ENCODE measurements at regions not wholly inside any gene's neighbourhood (a gene's known extent, or its start where the extent isn't known, plus 50 kb on each side); places are given as distances from the start of the nearest gene placed in this dataset.

DNA sequence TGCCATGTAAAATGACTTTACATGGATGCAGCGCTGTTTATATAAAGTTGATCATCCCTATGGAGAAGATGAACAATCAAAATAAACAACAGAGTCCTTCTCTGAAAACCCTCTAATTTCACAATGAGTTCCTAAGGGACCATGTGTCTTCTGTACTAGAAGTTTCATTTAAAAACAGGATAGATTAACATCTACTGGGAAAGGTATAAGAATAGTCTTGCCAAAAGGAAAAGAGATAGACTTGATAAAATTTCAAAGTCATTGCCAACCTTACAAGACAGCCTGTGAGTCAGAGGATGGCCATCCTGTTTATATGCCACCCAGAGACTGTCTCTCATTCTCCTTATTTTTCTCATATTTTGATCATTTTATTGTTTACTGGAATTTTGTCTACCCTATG, 367.1 kb upstream of the PDE4D start:
- Histone ChIP-seq H3K9me3 (ENCODE audit: insufficient read depth, low read depth, low read length) (no peaks in the 10 kb centered on the region), H3K4me3 (ENCODE audit: insufficient read depth, low read depth, low read length) (no peak overlapping the region), H3K4me2 (ENCODE audit: low read length) (no peak overlapping the region), H4K20me1 (ENCODE audit: insufficient read depth, low read length) (no peaks in the 10 kb centered on the region), H2AFZ (ENCODE audit: low read depth, low read length) (no peak overlapping the region), H3K36me3 (ENCODE audit: insufficient read depth, low read length) (no peaks in the 10 kb centered on the region), H3K79me2 (ENCODE audit: insufficient read depth, low read length) (no peaks in the 10 kb centered on the region), H3K27ac (ENCODE audit: low read depth, low read length) (no peak overlapping the region), H3K9ac (ENCODE audit: low read length) (no peak overlapping the region), H3K4me1 (ENCODE audit: insufficient read depth, low read length) (no peaks in the 10 kb centered on the region), H3K27me3 (ENCODE audit: insufficient read depth, low read length) (no peaks in the 10 kb centered on the region)
- FAIRE-seq, result no peak
- Mint-ChIP-seq H3K27me3 (ENCODE audit: low read depth, unreplicated experiment) (peaks cover 2% of the 10 kb centered on the region), H3K36me3 (ENCODE audit: low read depth, unreplicated experiment) (no peaks in the 10 kb centered on the region), H3K9me3 (ENCODE audit: unreplicated experiment) (no peaks in the 10 kb centered on the region), H3K27ac (ENCODE audit: unreplicated experiment) (no peak overlapping the region), H3K4me3 (ENCODE audit: unreplicated experiment) (no peak overlapping the region), H3K4me1 (ENCODE audit: low read depth, unreplicated experiment) (no peaks in the 10 kb centered on the region)
- TF ChIP-seq, protein P1, sequence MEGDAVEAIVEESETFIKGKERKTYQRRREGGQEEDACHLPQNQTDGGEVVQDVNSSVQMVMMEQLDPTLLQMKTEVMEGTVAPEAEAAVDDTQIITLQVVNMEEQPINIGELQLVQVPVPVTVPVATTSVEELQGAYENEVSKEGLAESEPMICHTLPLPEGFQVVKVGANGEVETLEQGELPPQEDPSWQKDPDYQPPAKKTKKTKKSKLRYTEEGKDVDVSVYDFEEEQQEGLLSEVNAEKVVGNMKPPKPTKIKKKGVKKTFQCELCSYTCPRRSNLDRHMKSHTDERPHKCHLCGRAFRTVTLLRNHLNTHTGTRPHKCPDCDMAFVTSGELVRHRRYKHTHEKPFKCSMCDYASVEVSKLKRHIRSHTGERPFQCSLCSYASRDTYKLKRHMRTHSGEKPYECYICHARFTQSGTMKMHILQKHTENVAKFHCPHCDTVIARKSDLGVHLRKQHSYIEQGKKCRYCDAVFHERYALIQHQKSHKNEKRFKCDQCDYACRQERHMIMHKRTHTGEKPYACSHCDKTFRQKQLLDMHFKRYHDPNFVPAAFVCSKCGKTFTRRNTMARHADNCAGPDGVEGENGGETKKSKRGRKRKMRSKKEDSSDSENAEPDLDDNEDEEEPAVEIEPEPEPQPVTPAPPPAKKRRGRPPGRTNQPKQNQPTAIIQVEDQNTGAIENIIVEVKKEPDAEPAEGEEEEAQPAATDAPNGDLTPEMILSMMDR (IDR thresholded peaks at IDR 0.05; ENCODE audit: insufficient read depth, low read depth, low read length), result no peak
- no peak for TF ChIP-seq EZH2 (IDR thresholded peaks at IDR 0.05; ENCODE audit: insufficient read depth, low read length)
- DNase-seq (ENCODE audit: low read depth), result no peak

DNA sequence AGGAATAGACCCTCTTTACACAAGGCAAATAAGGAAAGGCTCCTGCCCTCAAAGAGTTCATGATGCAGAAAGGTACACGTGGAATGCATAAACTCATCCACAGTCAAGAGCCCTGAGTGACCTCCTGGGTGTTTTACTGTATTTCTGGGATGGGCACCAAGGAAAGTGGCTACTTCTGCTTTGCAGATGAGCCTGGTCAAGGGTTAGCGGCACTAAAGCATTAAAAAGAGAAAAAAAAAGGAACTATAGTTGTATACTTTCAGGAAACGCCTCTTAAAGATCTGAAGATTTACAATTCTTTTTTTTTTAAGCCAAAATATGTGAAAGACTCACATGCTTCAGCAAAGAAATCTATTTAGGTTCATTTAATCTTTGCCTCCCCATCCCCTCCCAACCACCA, 366.2 kb upstream of the PDE4D start:
- DNase-seq (ENCODE audit: low read depth) (no peak), FAIRE-seq (no peak)
- no peaks in the 10 kb centered on the region for H3K4me1 Mint-ChIP-seq (ENCODE audit: low read depth, unreplicated experiment)
- no peaks in the 10 kb centered on the region for H3K79me2 ChIP-seq (ENCODE audit: insufficient read depth, low read length)
- no peak overlapping the region for H2AFZ ChIP-seq (ENCODE audit: low read depth, low read length)
- no peak overlapping the region for H3K9ac ChIP-seq (ENCODE audit: low read length)
- H3K36me3 Mint-ChIP-seq (ENCODE audit: low read depth, unreplicated experiment), result no peaks in the 10 kb centered on the region
- H3K27me3 Mint-ChIP-seq (ENCODE audit: low read depth, unreplicated experiment), result peaks cover 2% of the 10 kb centered on the region
- H3K9me3 ChIP-seq (ENCODE audit: insufficient read depth, low read depth, low read length), result no peaks in the 10 kb centered on the region
- H3K9me3 Mint-ChIP-seq (ENCODE audit: unreplicated experiment), result no peaks in the 10 kb centered on the region
- H3K4me1 ChIP-seq (ENCODE audit: insufficient read depth, low read length), result no peaks in the 10 kb centered on the region
- no peak overlapping the region for H3K4me3 Mint-ChIP-seq (ENCODE audit: unreplicated experiment)
- no peak overlapping the region for H3K27ac Mint-ChIP-seq (ENCODE audit: unreplicated experiment)
- no peak overlapping the region for H3K4me3 ChIP-seq (ENCODE audit: insufficient read depth, low read depth, low read length)
- H3K27me3 ChIP-seq (ENCODE audit: insufficient read depth, low read length), result no peaks in the 10 kb centered on the region
- no peak overlapping the region for H3K27ac ChIP-seq (ENCODE audit: low read depth, low read length)
- H4K20me1 ChIP-seq (ENCODE audit: insufficient read depth, low read length), result no peaks in the 10 kb centered on the region
- no peak overlapping the region for H3K4me2 ChIP-seq (ENCODE audit: low read length)
- TF ChIP-seq EZH2 (IDR thresholded peaks at IDR 0.05; ENCODE audit: insufficient read depth, low read length), result no peak
- TF ChIP-seq, protein P1 (IDR thresholded peaks at IDR 0.05; ENCODE audit: insufficient read depth, low read depth, low read length), result no peak
- H3K36me3 ChIP-seq (ENCODE audit: insufficient read depth, low read length), result no peaks in the 10 kb centered on the region

DNA sequence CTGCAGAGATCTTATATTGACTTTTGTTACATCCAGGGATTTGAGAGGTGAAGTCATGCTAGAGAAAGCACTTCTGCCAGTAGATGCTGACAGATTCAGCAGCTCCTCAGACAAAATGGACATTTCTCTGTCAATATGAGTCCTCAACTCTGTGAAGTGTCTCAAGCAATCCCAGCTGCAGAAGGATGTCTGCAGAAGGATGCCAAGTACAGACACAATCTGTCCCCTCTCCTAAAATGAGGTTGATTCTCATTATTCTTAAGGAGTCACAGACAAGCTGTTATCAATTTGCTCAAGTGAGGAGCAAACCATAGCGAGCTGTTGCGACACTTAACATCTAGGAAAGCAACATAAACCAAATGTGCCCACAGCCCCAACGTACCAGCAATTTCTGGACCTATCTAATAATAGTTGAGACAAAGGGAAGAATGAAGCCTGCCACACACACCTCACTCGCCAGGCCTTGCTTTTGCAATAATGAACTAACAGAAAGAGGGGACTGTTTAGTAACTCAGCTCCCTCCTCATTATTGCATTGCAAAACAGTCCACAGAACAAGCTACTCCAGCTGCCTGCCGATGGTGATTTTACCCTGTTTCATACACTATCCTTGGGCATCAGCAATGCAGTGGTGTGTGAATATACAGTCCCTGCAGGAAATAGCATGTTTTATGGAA, 364.2 kb upstream of the PDE4D start:
- Histone ChIP-seq H3K27me3 (ENCODE audit: insufficient read depth, low read length) (no peaks in the 10 kb centered on the region), H3K9ac (ENCODE audit: low read length) (no peak overlapping the region), H3K27ac (ENCODE audit: low read depth, low read length) (no peak overlapping the region), H2AFZ (ENCODE audit: low read depth, low read length) (no peak overlapping the region), H3K4me1 (ENCODE audit: insufficient read depth, low read length) (no peaks in the 10 kb centered on the region), H3K4me3 (ENCODE audit: insufficient read depth, low read depth, low read length) (no peak overlapping the region), H4K20me1 (ENCODE audit: insufficient read depth, low read length) (no peaks in the 10 kb centered on the region), H3K79me2 (ENCODE audit: insufficient read depth, low read length) (no peaks in the 10 kb centered on the region), H3K36me3 (ENCODE audit: insufficient read depth, low read length) (no peaks in the 10 kb centered on the region), H3K9me3 (ENCODE audit: insufficient read depth, low read depth, low read length) (no peaks in the 10 kb centered on the region), H3K4me2 (ENCODE audit: low read length) (no peak overlapping the region)
- Mint-ChIP-seq H3K9me3 (ENCODE audit: unreplicated experiment) (no peaks in the 10 kb centered on the region), H3K4me1 (ENCODE audit: low read depth, unreplicated experiment) (no peaks in the 10 kb centered on the region), H3K4me3 (ENCODE audit: unreplicated experiment) (no peak overlapping the region), H3K27me3 (ENCODE audit: low read depth, unreplicated experiment) (no peaks in the 10 kb centered on the region), H3K36me3 (ENCODE audit: low read depth, unreplicated experiment) (no peaks in the 10 kb centered on the region), H3K27ac (ENCODE audit: unreplicated experiment) (no peak overlapping the region)
- FAIRE-seq (no peak), DNase-seq (ENCODE audit: low read depth) (no peak)
- no peak for TF ChIP-seq EZH2 (IDR thresholded peaks at IDR 0.05; ENCODE audit: insufficient read depth, low read length)
- TF ChIP-seq, protein P1 (IDR thresholded peaks at IDR 0.05; ENCODE audit: insufficient read depth, low read depth, low read length), result no peak
